ENCODE measurements at regions not wholly inside any gene's neighbourhood (a gene's known extent, or its start where the extent isn't known, plus 50 kb on each side); places are given as distances from the start of the nearest gene placed in this dataset.

- Histone ChIP-seq H3K27me3 (ENCODE audit: control insufficient read depth, insufficient read depth, low read length) (no peaks in the 10 kb centered on the region), H3K36me3 (ENCODE audit: control insufficient read depth, insufficient read depth, low read length) (no peaks in the 10 kb centered on the region), H3K4me3 (ENCODE audit: low read depth, low read length) (no peak overlapping the region)
- DNase-seq (ENCODE audit: low read depth) (peak; percentile 45), FAIRE-seq (no peak)
- no peak for TF ChIP-seq CTCF (IDR thresholded peaks at IDR 0.05; ENCODE audit: insufficient read depth, low read length, severe bottlenecking)
Observed at GRCh38 chrX:39592776-39593175, 505.0 kb downstream of the BCOR start.

- FAIRE-seq (no peak), DNase-seq (ENCODE audit: low read depth) (no peak)
- Histone ChIP-seq H3K27me3 (ENCODE audit: control insufficient read depth, insufficient read depth, low read length) (no peaks in the 10 kb centered on the region), H3K4me3 (ENCODE audit: low read depth, low read length) (no peak overlapping the region), H3K36me3 (ENCODE audit: control insufficient read depth, insufficient read depth, low read length) (no peaks in the 10 kb centered on the region)
- TF ChIP-seq CTCF (IDR thresholded peaks at IDR 0.05; ENCODE audit: insufficient read depth, low read length, severe bottlenecking): no peak
Observed at GRCh38 chrX:39595977-39596376, 501.8 kb downstream of the BCOR start.

- peak; percentile 76 for FAIRE-seq
- no peak for TF ChIP-seq CTCF (IDR thresholded peaks at IDR 0.05; ENCODE audit: insufficient read depth, low read length, severe bottlenecking)
Observed at GRCh38 chrX:39596437-39596836, 501.3 kb downstream of the BCOR start.

GRCh38 chrX:39599339-39599738 lies 498.4 kb downstream of the BCOR start:
- no peaks in the 10 kb centered on the region for H3K27me3 ChIP-seq (ENCODE audit: control insufficient read depth, insufficient read depth, low read length)
- TF ChIP-seq CTCF (IDR thresholded peaks at IDR 0.05; ENCODE audit: insufficient read depth, low read length, severe bottlenecking): no peak
- no peaks in the 10 kb centered on the region for H3K36me3 ChIP-seq (ENCODE audit: control insufficient read depth, insufficient read depth, low read length)
- H3K4me3 ChIP-seq (ENCODE audit: low read depth, low read length): no peak overlapping the region
- FAIRE-seq: no peak
- no peak for DNase-seq (ENCODE audit: low read depth)

More at GRCh38 chrX:39596437-39596836, 501.3 kb downstream of the BCOR start:
- no peaks in the 10 kb centered on the region for H3K36me3 ChIP-seq (ENCODE audit: control insufficient read depth, insufficient read depth, low read length)
- no peak overlapping the region for H3K4me3 ChIP-seq (ENCODE audit: low read depth, low read length)
- H3K27me3 ChIP-seq (ENCODE audit: control insufficient read depth, insufficient read depth, low read length): no peaks in the 10 kb centered on the region
- no peak for DNase-seq (ENCODE audit: low read depth)

GRCh38 chrX:39600222-39600621 lies 497.5 kb downstream of the BCOR start:
- no peak for FAIRE-seq
- no peak for TF ChIP-seq CTCF (IDR thresholded peaks at IDR 0.05; ENCODE audit: insufficient read depth, low read length, severe bottlenecking)
- no peak for DNase-seq (ENCODE audit: low read depth)
- no peaks in the 10 kb centered on the region for H3K36me3 ChIP-seq (ENCODE audit: control insufficient read depth, insufficient read depth, low read length)
- no peaks in the 10 kb centered on the region for H3K27me3 ChIP-seq (ENCODE audit: control insufficient read depth, insufficient read depth, low read length)
- no peak overlapping the region for H3K4me3 ChIP-seq (ENCODE audit: low read depth, low read length)
